ENCODE measurements at regions not wholly inside any gene's neighbourhood (a gene's known extent, or its start where the extent isn't known, plus 50 kb on each side); places are given as distances from the start of the nearest gene placed in this dataset.
A peak's percentile ranks its signal among the peaks of the same experiment; 100 is the strongest.

GRCh38 chr6:799769-800168 is 106.8 kb upstream of the EXOC2 start:
- no peak for FAIRE-seq
- H3K4me1 ChIP-seq (ENCODE audit: control insufficient read depth in 3 of 3, insufficient read depth in 2 of 3, low read depth in 1 of 3, low read length in 2 of 3) = peaks cover 0 to 3% (median 0%) of the 10 kb centered on the region in 3 donors

GRCh38 chr6:797479-798077 is 104.6 kb upstream of the EXOC2 start:
- peak; percentile 19 for FAIRE-seq
- peak; percentile 66 to 72 for DNase-seq

More at GRCh38 chr6:799769-800168, 106.8 kb upstream of the EXOC2 start:
- no peaks in the 10 kb centered on the region for H3K36me3 ChIP-seq (ENCODE audit: control insufficient read depth in 3 of 3, insufficient read depth in 2 of 3, low read depth in 1 of 3, low read length in 3 of 3)
- no peaks in the 10 kb centered on the region for H3K9me3 ChIP-seq (ENCODE audit: control insufficient read depth in 2 of 2, insufficient read depth in 1 of 2, low read depth in 1 of 2, low read length in 1 of 2)
- no peak for DNase-seq
- H3K4me3 ChIP-seq (ENCODE audit: low read depth in 1 of 3, low read length in 3 of 3) = no peak overlapping the region
- peaks cover 0 to 12% (median 0%) of the 10 kb centered on the region in 3 donors for H3K27me3 ChIP-seq (ENCODE audit: control insufficient read depth in 3 of 3, insufficient read depth in 3 of 3, low read length in 3 of 3)
- no peak overlapping the region for H3K27ac ChIP-seq (ENCODE audit: low read depth in 1 of 3, low read length in 2 of 3)
- 83 to 88% (median 84%) methylated on average over 6 of the region's 6 CpGs for WGBS, 3 donors

GRCh38 chr6:795046-795685 is 102.2 kb upstream of the EXOC2 start:
- Histone ChIP-seq H3K27me3 (ENCODE audit: control insufficient read depth in 3 of 3, insufficient read depth in 3 of 3, low read length in 3 of 3) (peaks cover 2 to 17% (median 4%) of the 10 kb centered on the region in 3 donors), H3K27ac (ENCODE audit: low read depth in 1 of 3, low read length in 2 of 3) (no peak overlapping the region), H3K4me1 (ENCODE audit: control insufficient read depth in 3 of 3, insufficient read depth in 2 of 3, low read depth in 1 of 3, low read length in 2 of 3) (peaks cover 0 to 3% (median 0%) of the 10 kb centered on the region in 3 donors), H3K4me3 (ENCODE audit: low read depth in 1 of 3, low read length in 3 of 3) (no peak overlapping the region), H3K36me3 (ENCODE audit: control insufficient read depth in 3 of 3, insufficient read depth in 2 of 3, low read depth in 1 of 3, low read length in 3 of 3) (no peaks in the 10 kb centered on the region), H3K9me3 (ENCODE audit: control insufficient read depth in 2 of 2, insufficient read depth in 1 of 2, low read depth in 1 of 2, low read length in 1 of 2) (peaks cover 0 to 6% of the 10 kb centered on the region in 2 donors)
- WGBS, 3 donors = 22 to 25% (median 22%) methylated on average over 11 of the region's 11 CpGs
- FAIRE-seq (no peak), DNase-seq (no peak)

More at GRCh38 chr6:797479-798077, 104.6 kb upstream of the EXOC2 start:
- Histone ChIP-seq H3K27me3 (ENCODE audit: control insufficient read depth in 3 of 3, insufficient read depth in 3 of 3, low read length in 3 of 3) (peaks cover 0 to 18% (median 2%) of the 10 kb centered on the region in 3 donors), H3K27ac (ENCODE audit: low read depth in 1 of 3, low read length in 2 of 3) (no peak overlapping the region), H3K9me3 (ENCODE audit: control insufficient read depth in 2 of 2, insufficient read depth in 1 of 2, low read depth in 1 of 2, low read length in 1 of 2) (no peaks in the 10 kb centered on the region), H3K36me3 (ENCODE audit: control insufficient read depth in 3 of 3, insufficient read depth in 2 of 3, low read depth in 1 of 3, low read length in 3 of 3) (no peaks in the 10 kb centered on the region), H3K4me1 (ENCODE audit: control insufficient read depth in 3 of 3, insufficient read depth in 2 of 3, low read depth in 1 of 3, low read length in 2 of 3) (peaks cover 0 to 3% (median 0%) of the 10 kb centered on the region in 3 donors), H3K4me3 (ENCODE audit: low read depth in 1 of 3, low read length in 3 of 3) (no peak overlapping the region)
- WGBS, 3 donors = 5 to 13% (median 9%) methylated on average over 5 of the region's 5 CpGs

- peaks cover 0 to 3% (median 0%) of the 10 kb centered on the region in 3 donors for H3K4me1 ChIP-seq (ENCODE audit: control insufficient read depth in 3 of 3, insufficient read depth in 2 of 3, low read depth in 1 of 3, low read length in 2 of 3)
- no peaks in the 10 kb centered on the region for H3K36me3 ChIP-seq (ENCODE audit: control insufficient read depth in 3 of 3, insufficient read depth in 2 of 3, low read depth in 1 of 3, low read length in 3 of 3)
- peaks cover 0 to 6% of the 10 kb centered on the region in 2 donors for H3K9me3 ChIP-seq (ENCODE audit: control insufficient read depth in 2 of 2, insufficient read depth in 1 of 2, low read depth in 1 of 2, low read length in 1 of 2)
- no peak for FAIRE-seq
- H3K27me3 ChIP-seq (ENCODE audit: control insufficient read depth in 3 of 3, insufficient read depth in 3 of 3, low read length in 3 of 3) = peaks cover 2 to 15% (median 7%) of the 10 kb centered on the region in 3 donors
- 73 to 90% (median 75%) methylated on average over 13 of the region's 13 CpGs for WGBS, 3 donors
- H3K4me3 ChIP-seq (ENCODE audit: low read depth in 1 of 3, low read length in 3 of 3) = no peak overlapping the region
- no peak overlapping the region for H3K27ac ChIP-seq (ENCODE audit: low read depth in 1 of 3, low read length in 2 of 3)
- no peak for DNase-seq
Observed at GRCh38 chr6:793261-793660, 100.3 kb upstream of the EXOC2 start.

GRCh38 chr6:792662-793061 is 99.7 kb upstream of the EXOC2 start:
- H3K27ac ChIP-seq (ENCODE audit: low read depth in 1 of 3, low read length in 2 of 3) = no peak overlapping the region
- H3K4me1 ChIP-seq (ENCODE audit: control insufficient read depth in 3 of 3, insufficient read depth in 2 of 3, low read depth in 1 of 3, low read length in 2 of 3) = peaks cover 0 to 3% (median 0%) of the 10 kb centered on the region in 3 donors
- H3K4me3 ChIP-seq (ENCODE audit: low read depth in 1 of 3, low read length in 3 of 3) = no peak overlapping the region
- FAIRE-seq (no peak), DNase-seq (no peak)
- H3K27me3 ChIP-seq (ENCODE audit: control insufficient read depth in 3 of 3, insufficient read depth in 3 of 3, low read length in 3 of 3) = peaks cover 2 to 14% (median 7%) of the 10 kb centered on the region in 3 donors
- WGBS, 3 donors = 75 to 82% (median 78%) methylated on average over 11 of the region's 11 CpGs
- H3K9me3 ChIP-seq (ENCODE audit: control insufficient read depth in 2 of 2, insufficient read depth in 1 of 2, low read depth in 1 of 2, low read length in 1 of 2) = peaks cover 0 to 6% of the 10 kb centered on the region in 2 donors
- no peaks in the 10 kb centered on the region for H3K36me3 ChIP-seq (ENCODE audit: control insufficient read depth in 3 of 3, insufficient read depth in 2 of 3, low read depth in 1 of 3, low read length in 3 of 3)

GRCh38 chr6:788058-788457 is 95.1 kb upstream of the EXOC2 start:
- peaks cover 0 to 6% of the 10 kb centered on the region in 2 donors for H3K9me3 ChIP-seq (ENCODE audit: control insufficient read depth in 2 of 2, insufficient read depth in 1 of 2, low read depth in 1 of 2, low read length in 1 of 2)
- DNase-seq (no peak), FAIRE-seq (no peak)
- no peak overlapping the region for H3K4me3 ChIP-seq (ENCODE audit: low read depth in 1 of 3, low read length in 3 of 3)
- no peaks in the 10 kb centered on the region for H3K4me1 ChIP-seq (ENCODE audit: control insufficient read depth in 3 of 3, insufficient read depth in 2 of 3, low read depth in 1 of 3, low read length in 2 of 3)
- peaks cover 2 to 7% (median 4%) of the 10 kb centered on the region in 3 donors for H3K27me3 ChIP-seq (ENCODE audit: control insufficient read depth in 3 of 3, insufficient read depth in 3 of 3, low read length in 3 of 3)
- no peak overlapping the region for H3K27ac ChIP-seq (ENCODE audit: low read depth in 1 of 3, low read length in 2 of 3)
- H3K36me3 ChIP-seq (ENCODE audit: control insufficient read depth in 3 of 3, insufficient read depth in 2 of 3, low read depth in 1 of 3, low read length in 3 of 3) = no peaks in the 10 kb centered on the region
- WGBS, 3 donors = 59 to 72% (median 65%) methylated on average over 8 of the region's 8 CpGs

- Histone ChIP-seq H3K4me1 (ENCODE audit: control insufficient read depth in 3 of 3, insufficient read depth in 2 of 3, low read depth in 1 of 3, low read length in 2 of 3) (no peaks in the 10 kb centered on the region), H3K36me3 (ENCODE audit: control insufficient read depth in 3 of 3, insufficient read depth in 2 of 3, low read depth in 1 of 3, low read length in 3 of 3) (no peaks in the 10 kb centered on the region), H3K4me3 (ENCODE audit: low read depth in 1 of 3, low read length in 3 of 3) (no peak overlapping the region), H3K27ac (ENCODE audit: low read depth in 1 of 3, low read length in 2 of 3) (no peak overlapping the region), H3K27me3 (ENCODE audit: control insufficient read depth in 3 of 3, insufficient read depth in 3 of 3, low read length in 3 of 3) (peaks cover 2 to 7% (median 4%) of the 10 kb centered on the region in 3 donors), H3K9me3 (ENCODE audit: control insufficient read depth in 2 of 2, insufficient read depth in 1 of 2, low read depth in 1 of 2, low read length in 1 of 2) (peaks cover 0 to 6% of the 10 kb centered on the region in 2 donors)
- DNase-seq = no peak
- WGBS, 3 donors = 72 to 78% (median 73%) methylated on average over 12 of the region's 12 CpGs
- FAIRE-seq = no peak
Observed at GRCh38 chr6:786946-787763, 94.2 kb upstream of the EXOC2 start.

- no peak for DNase-seq
- FAIRE-seq = no peak
- Histone ChIP-seq H3K36me3 (ENCODE audit: control insufficient read depth in 3 of 3, insufficient read depth in 2 of 3, low read depth in 1 of 3, low read length in 3 of 3) (no peaks in the 10 kb centered on the region), H3K4me1 (ENCODE audit: control insufficient read depth in 3 of 3, insufficient read depth in 2 of 3, low read depth in 1 of 3, low read length in 2 of 3) (no peaks in the 10 kb centered on the region), H3K9me3 (ENCODE audit: control insufficient read depth in 2 of 2, insufficient read depth in 1 of 2, low read depth in 1 of 2, low read length in 1 of 2) (no peaks in the 10 kb centered on the region), H3K27ac (ENCODE audit: low read depth in 1 of 3, low read length in 2 of 3) (no peak overlapping the region), H3K4me3 (ENCODE audit: low read depth in 1 of 3, low read length in 3 of 3) (no peak overlapping the region), H3K27me3 (ENCODE audit: control insufficient read depth in 3 of 3, insufficient read depth in 3 of 3, low read length in 3 of 3) (peaks cover 0 to 4% (median 0%) of the 10 kb centered on the region in 3 donors)
- WGBS, 3 donors = 83 to 87% (median 83%) methylated on average over 9 of the region's 9 CpGs
Observed at GRCh38 chr6:783966-784735, 91.2 kb upstream of the EXOC2 start.

Measured in small intestine (tissue), 7 donors.